Tibial artery (tissue), 4 donors: ENCODE measurements at regions not wholly inside any gene's neighbourhood (a gene's known extent, or its start where the extent isn't known, plus 50 kb on each side); places are given as distances from the start of the nearest gene placed in this dataset.

Experiments used
- DNase-seq, 2 donors: peaks; one replicate each; pipeline ENCODE4 v3.0.0-alpha.2; 2019
- H3K27ac ChIP-seq, 2 donors: fragments of 200-600 bp; sonication (generic) in 1 of 2; 1 replicate in 1 of 2; 2 replicates in 1 of 2; pipeline ENCODE4 v1.5.1; 2018 to 2019; ENCODE audit warnings: mild to moderate bottlenecking in 1 of 2
- H3K27me3 ChIP-seq, 2 donors: fragments of 200-600 bp; sonication (generic) in 1 of 2; one replicate each; pipeline versions ENCODE4 v1.5.1 to v1.6.0; 2016 to 2019
- H3K36me3 ChIP-seq, 3 donors: fragments of 200-600 bp; sonication (generic) in 2 of 3; one replicate each; pipeline ENCODE4 v1.5.1; 2016 to 2019; ENCODE audit warnings: mild to moderate bottlenecking in 2 of 3
- H3K4me1 ChIP-seq, 4 donors: fragments of 200-600 bp; sonication (generic) in 2 of 4; 1 replicate in 3 of 4; 2 replicates in 1 of 4; pipeline ENCODE4 v1.5.1; 2016 to 2019
- H3K4me3 ChIP-seq, 2 donors: fragments of 200-600 bp; sonication (generic) in 1 of 2; 1 replicate in 1 of 2; 2 replicates in 1 of 2; pipeline ENCODE4 v1.5.1; 2018 to 2019; ENCODE audit warnings: mild to moderate bottlenecking in 2 of 2
- H3K9me3 ChIP-seq, 3 donors: fragments of 200-600 bp; sonication (generic) in 1 of 3; one replicate each; pipeline ENCODE4 v1.5.1; 2016 to 2019
- CTCF ChIP-seq, 2 experiments: fragments of 200-600 bp in 1 of 2; fragments of 450-650 bp in 1 of 2; IDR thresholded peaks; one replicate each; pipeline ENCODE4 v1.5.1; 2017 to 2019; ENCODE audit warnings: antibody characterized with exemption in 2 of 2, mild to moderate bottlenecking in 1 of 2, moderate library complexity in 1 of 2
- intact Hi-C: fragments of 100-400 bp; cut with DNase I; formaldehyde crosslinking; loops from one replicate; pipeline ENCODE4 v1.15.0; 2023; ENCODE audit warnings: low total_unique reads

DNA sequence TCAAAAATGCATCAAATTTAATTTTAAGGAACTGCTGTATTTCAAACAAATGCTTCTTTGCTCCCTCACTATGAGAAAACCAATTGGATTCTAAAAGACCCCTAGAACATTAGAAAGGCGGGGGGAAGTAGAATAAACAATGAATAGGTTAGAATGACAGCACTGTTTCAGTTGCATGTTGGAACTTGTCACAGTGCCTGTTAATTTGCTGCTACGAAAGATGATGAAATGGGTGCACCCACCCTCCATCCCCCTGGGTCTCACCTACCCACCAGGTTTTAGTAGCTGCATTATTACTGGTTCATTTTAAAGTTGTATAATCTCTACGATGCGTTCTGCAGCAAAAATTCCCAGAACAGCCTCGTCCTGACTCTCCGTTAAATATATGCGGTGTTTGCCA lies 193.0 kb upstream of the COPS8 start:
- TF ChIP-seq CTCF (IDR thresholded peaks at IDR 0.05) = no peak
- no peaks in the 10 kb centered on the region for H3K36me3 ChIP-seq
- H3K4me3 ChIP-seq = no peak overlapping the region
- peaks cover 0 to 22% (median 18%) of the 10 kb centered on the region in 4 donors for H3K4me1 ChIP-seq
- intact Hi-C loops = no loop called here
- DNase-seq = no peak
- H3K27me3 ChIP-seq = no peaks in the 10 kb centered on the region
- H3K27ac ChIP-seq = no peak overlapping the region
- no peaks in the 10 kb centered on the region for H3K9me3 ChIP-seq

DNA sequence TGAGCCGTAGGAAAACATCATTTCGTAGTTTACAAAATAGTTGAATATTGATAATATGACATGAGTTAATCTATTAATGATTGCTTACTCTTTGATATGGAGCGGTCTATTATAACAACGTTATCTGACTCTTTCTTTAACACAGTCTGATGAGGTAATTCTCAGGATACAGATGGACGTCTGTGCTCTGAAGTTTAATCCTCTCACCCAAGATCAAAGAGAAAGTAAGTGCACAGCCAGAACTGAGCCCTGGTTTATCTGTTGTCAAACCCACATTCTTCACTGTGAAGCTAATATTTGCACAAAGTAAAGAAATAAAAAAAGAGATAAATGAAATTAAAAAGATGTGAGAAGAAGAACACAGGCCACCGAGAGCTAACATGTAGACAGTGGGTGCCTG lies 190.9 kb upstream of the COPS8 start:
- no peak overlapping the region for H3K27ac ChIP-seq
- no peak overlapping the region for H3K4me3 ChIP-seq
- H3K9me3 ChIP-seq = no peaks in the 10 kb centered on the region
- H3K27me3 ChIP-seq = no peaks in the 10 kb centered on the region
- intact Hi-C loops = no loop called here
- DNase-seq = no peak
- TF ChIP-seq CTCF (IDR thresholded peaks at IDR 0.05) = no peak
- H3K4me1 ChIP-seq = peaks cover 0 to 1% (median under 1%) of the 10 kb centered on the region in 4 donors
- H3K36me3 ChIP-seq = no peaks in the 10 kb centered on the region

DNA sequence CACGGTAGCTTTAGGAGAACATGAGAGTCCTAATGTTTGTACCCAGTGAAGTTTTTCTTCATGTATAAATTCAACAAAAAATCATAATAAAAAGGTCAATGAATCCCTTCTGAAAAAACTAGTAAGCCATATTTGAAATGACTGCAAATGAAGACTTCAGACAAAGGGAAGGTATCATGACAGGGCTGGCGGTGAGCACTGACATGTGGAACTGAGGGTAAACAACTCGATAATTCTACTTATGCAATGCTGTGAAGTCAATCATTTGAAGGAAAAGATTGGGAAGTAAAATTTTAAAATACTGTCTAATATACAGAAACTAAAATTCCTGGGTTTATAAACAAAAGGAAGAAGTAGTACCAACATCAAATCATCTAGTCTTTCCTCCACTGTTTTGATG lies 190.2 kb upstream of the COPS8 start:
- DNase-seq = no peak
- no peaks in the 10 kb centered on the region for H3K27me3 ChIP-seq
- H3K9me3 ChIP-seq = no peaks in the 10 kb centered on the region
- no peaks in the 10 kb centered on the region for H3K36me3 ChIP-seq
- no peak overlapping the region for H3K4me3 ChIP-seq
- H3K27ac ChIP-seq = no peak overlapping the region
- intact Hi-C loops = no loop called here
- no peaks in the 10 kb centered on the region for H3K4me1 ChIP-seq
- no peak for TF ChIP-seq CTCF (IDR thresholded peaks at IDR 0.05)

DNA sequence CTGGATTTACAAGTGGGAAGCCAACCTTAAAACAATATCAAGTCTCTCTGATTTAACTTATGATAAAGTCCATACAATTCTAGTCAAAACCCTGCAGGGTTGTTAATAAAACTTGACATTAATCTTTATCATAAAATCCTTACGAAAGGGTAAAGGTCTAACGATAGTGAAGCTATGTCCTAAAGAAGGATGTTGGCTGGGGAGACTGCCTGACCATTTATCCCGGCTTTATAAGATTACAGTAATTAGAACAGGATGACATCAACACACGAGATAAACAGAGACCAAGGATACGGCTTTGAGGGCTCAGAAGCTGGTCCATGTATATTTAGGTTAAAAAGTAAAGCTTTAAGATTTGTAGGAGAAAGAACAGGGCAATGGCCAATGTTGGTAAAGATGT lies 189.0 kb upstream of the COPS8 start:
- no peaks in the 10 kb centered on the region for H3K36me3 ChIP-seq
- H3K9me3 ChIP-seq = no peaks in the 10 kb centered on the region
- H3K4me3 ChIP-seq = no peak overlapping the region
- no peaks in the 10 kb centered on the region for H3K4me1 ChIP-seq
- TF ChIP-seq CTCF (IDR thresholded peaks at IDR 0.05) = no peak
- intact Hi-C loops = no loop called here
- no peaks in the 10 kb centered on the region for H3K27me3 ChIP-seq
- no peak overlapping the region for H3K27ac ChIP-seq
- no peak for DNase-seq

GRCh38 chr2:236899146-236899545 lies 186.5 kb upstream of the COPS8 start:
- intact Hi-C loops = no loop called here
- no peaks in the 10 kb centered on the region for H3K9me3 ChIP-seq
- peaks cover 0 to 5% of the 10 kb centered on the region in 2 donors for H3K27me3 ChIP-seq
- no peak for DNase-seq
- no peaks in the 10 kb centered on the region for H3K4me1 ChIP-seq
- no peaks in the 10 kb centered on the region for H3K36me3 ChIP-seq
- no peak overlapping the region for H3K27ac ChIP-seq
- H3K4me3 ChIP-seq = no peak overlapping the region
- no peak for TF ChIP-seq CTCF (IDR thresholded peaks at IDR 0.05)

DNA sequence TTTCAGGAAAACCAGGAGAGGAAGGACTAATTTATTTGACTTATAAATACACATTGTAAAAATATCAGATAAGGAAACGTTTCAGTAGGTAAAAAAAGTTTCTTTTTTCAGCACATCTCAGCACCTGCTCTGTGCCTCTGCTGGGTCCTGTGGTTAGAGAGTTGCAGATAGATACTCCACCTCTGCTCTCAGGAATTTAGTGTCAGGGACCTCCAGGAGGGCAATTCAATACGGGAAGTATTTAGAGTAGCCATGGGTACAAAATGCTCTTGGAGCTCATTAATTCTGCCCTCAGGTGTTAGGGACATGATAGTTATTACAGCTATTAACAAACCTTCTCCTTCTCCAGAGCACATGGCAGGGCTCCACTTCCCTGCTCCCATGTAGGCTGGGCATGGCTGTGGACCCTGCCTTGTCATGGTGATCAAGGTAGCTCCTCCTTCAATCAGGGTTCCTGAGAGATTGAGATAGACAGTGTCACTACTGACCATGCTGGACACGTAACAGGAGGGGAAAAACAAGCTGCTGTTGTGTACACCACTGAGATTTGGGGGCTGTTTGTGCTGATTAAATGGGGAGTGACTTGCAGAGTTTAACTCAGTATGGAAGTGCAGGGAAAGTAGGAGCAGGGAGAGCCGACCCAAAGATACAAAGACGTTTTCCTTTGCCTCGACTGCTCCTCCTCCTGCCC lies 185.6 kb upstream of the COPS8 start:
- Histone ChIP-seq H3K9me3 (no peaks in the 10 kb centered on the region), H3K4me3 (no peak overlapping the region), H3K27me3 (peaks cover 0 to 5% of the 10 kb centered on the region in 2 donors), H3K4me1 (no peaks in the 10 kb centered on the region), H3K36me3 (no peaks in the 10 kb centered on the region), H3K27ac (no peak overlapping the region)
- DNase-seq = no peak
- intact Hi-C loops = no loop called here
- no peak for TF ChIP-seq CTCF (IDR thresholded peaks at IDR 0.05)
